ENCODE measurements at regions not wholly inside any gene's neighbourhood (a gene's known extent, or its start where the extent isn't known, plus 50 kb on each side); places are given as distances from the start of the nearest gene placed in this dataset.

- no peak for TF ChIP-seq CTCF (IDR thresholded peaks at IDR 0.05)
- H3K4me3 Mint-ChIP-seq (ENCODE audit: unreplicated experiment) = no peak overlapping the region
- H3K27ac Mint-ChIP-seq (ENCODE audit: unreplicated experiment) = no peak overlapping the region
- H3K36me3 Mint-ChIP-seq (ENCODE audit: unreplicated experiment) = peaks cover 3% of the 10 kb centered on the region
- DNase-seq (ENCODE audit: extremely low spot score, unreplicated experiment) = no peak
- H3K4me1 Mint-ChIP-seq (ENCODE audit: unreplicated experiment) = peaks cover 28% of the 10 kb centered on the region
- peaks cover 9% of the 10 kb centered on the region for H3K9me3 Mint-ChIP-seq (ENCODE audit: unreplicated experiment)
- no peaks in the 10 kb centered on the region for H3K27me3 Mint-ChIP-seq (ENCODE audit: unreplicated experiment)
These were observed 132.0 kb upstream of the CARMIL1 start for GRCh38 chr6:25147223-25147622.

- Mint-ChIP-seq H3K27ac (ENCODE audit: unreplicated experiment) (no peak overlapping the region), H3K4me3 (ENCODE audit: unreplicated experiment) (no peak overlapping the region), H3K36me3 (ENCODE audit: unreplicated experiment) (peaks cover 3% of the 10 kb centered on the region), H3K9me3 (ENCODE audit: unreplicated experiment) (peaks cover 9% of the 10 kb centered on the region), H3K4me1 (ENCODE audit: unreplicated experiment) (peaks cover 38% of the 10 kb centered on the region), H3K27me3 (ENCODE audit: unreplicated experiment) (no peaks in the 10 kb centered on the region)
- DNase-seq (ENCODE audit: extremely low spot score, unreplicated experiment) = no peak
- no peak for TF ChIP-seq CTCF (IDR thresholded peaks at IDR 0.05)
These were observed 129.1 kb upstream of the CARMIL1 start for GRCh38 chr6:25150031-25150430.

GRCh38 chr6:25150863-25151262 is 128.3 kb upstream of the CARMIL1 start:
- H3K36me3 Mint-ChIP-seq (ENCODE audit: unreplicated experiment) = no peaks in the 10 kb centered on the region
- H3K9me3 Mint-ChIP-seq (ENCODE audit: unreplicated experiment) = peaks cover 9% of the 10 kb centered on the region
- no peaks in the 10 kb centered on the region for H3K27me3 Mint-ChIP-seq (ENCODE audit: unreplicated experiment)

GRCh38 chr6:25153079-25153478 is 126.1 kb upstream of the CARMIL1 start:
- Mint-ChIP-seq H3K27me3 (ENCODE audit: unreplicated experiment) (no peaks in the 10 kb centered on the region), H3K36me3 (ENCODE audit: unreplicated experiment) (no peaks in the 10 kb centered on the region), H3K4me3 (ENCODE audit: unreplicated experiment) (no peak overlapping the region), H3K9me3 (ENCODE audit: unreplicated experiment) (peaks cover 10% of the 10 kb centered on the region), H3K4me1 (ENCODE audit: unreplicated experiment) (peaks cover 45% of the 10 kb centered on the region), H3K27ac (ENCODE audit: unreplicated experiment) (no peak overlapping the region)
- no peak for TF ChIP-seq CTCF (IDR thresholded peaks at IDR 0.05)
- no peak for DNase-seq (ENCODE audit: extremely low spot score, unreplicated experiment)

More at GRCh38 chr6:25150863-25151262, 128.3 kb upstream of the CARMIL1 start:
- TF ChIP-seq CTCF (IDR thresholded peaks at IDR 0.05) = no peak
- Mint-ChIP-seq H3K4me3 (ENCODE audit: unreplicated experiment) (no peak overlapping the region), H3K4me1 (ENCODE audit: unreplicated experiment) (peaks cover 45% of the 10 kb centered on the region), H3K27ac (ENCODE audit: unreplicated experiment) (no peak overlapping the region)
- DNase-seq (ENCODE audit: extremely low spot score, unreplicated experiment) = no peak

GRCh38 chr6:25154034-25154596 is 125.1 kb upstream of the CARMIL1 start:
- Mint-ChIP-seq H3K9me3 (ENCODE audit: unreplicated experiment) (peaks cover 5% of the 10 kb centered on the region), H3K36me3 (ENCODE audit: unreplicated experiment) (no peaks in the 10 kb centered on the region), H3K4me3 (ENCODE audit: unreplicated experiment) (no peak overlapping the region), H3K27ac (ENCODE audit: unreplicated experiment) (peak overlapping the region; percentile 32), H3K4me1 (ENCODE audit: unreplicated experiment) (peaks cover 43% of the 10 kb centered on the region), H3K27me3 (ENCODE audit: unreplicated experiment) (no peaks in the 10 kb centered on the region)
- DNase-seq (ENCODE audit: extremely low spot score, unreplicated experiment) = no peak
- no peak for TF ChIP-seq CTCF (IDR thresholded peaks at IDR 0.05)

Measured in osteocyte (in vitro differentiated cells).